HG02588 (cell line): ENCODE measurements at regions not wholly inside any gene's neighbourhood (a gene's known extent, or its start where the extent isn't known, plus 50 kb on each side); places are given as distances from the start of the nearest gene placed in this dataset.
"Not testable (repeated sequence)": the region's sequence is repeated elsewhere in the genome, so short reads cannot be mapped to it uniquely, and the experiment has no call there.

Experiments
- ATAC-seq: cut with Tn5 transposase; IDR thresholded peaks from one replicate; pipeline ENCODE4 v1.9.1; 2021; ENCODE audit warnings: mild to moderate bottlenecking, moderate library complexity; ENCODE audit not compliant: unreplicated experiment

DNA sequence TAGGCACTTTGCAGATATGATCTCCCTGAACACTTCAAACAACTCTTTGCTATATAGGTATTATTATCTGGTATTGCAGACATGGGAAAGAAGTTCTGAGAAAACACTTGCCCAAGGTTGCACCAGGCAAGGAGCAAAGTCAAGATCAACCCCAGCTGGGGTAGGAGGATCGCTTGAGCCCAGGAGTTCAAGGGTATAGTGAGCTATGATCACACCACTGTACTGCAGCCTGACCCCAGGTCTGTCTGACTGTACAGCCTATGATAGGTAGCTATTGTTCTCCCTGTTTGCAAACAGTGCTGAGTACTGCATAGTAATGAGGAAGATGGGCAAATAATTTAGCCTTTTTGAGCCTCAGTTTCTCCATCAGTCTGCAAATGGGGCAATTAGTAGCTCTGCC is 60.5 kb upstream of the GRK3 start:
- ATAC-seq: not testable (repeated sequence)

DNA sequence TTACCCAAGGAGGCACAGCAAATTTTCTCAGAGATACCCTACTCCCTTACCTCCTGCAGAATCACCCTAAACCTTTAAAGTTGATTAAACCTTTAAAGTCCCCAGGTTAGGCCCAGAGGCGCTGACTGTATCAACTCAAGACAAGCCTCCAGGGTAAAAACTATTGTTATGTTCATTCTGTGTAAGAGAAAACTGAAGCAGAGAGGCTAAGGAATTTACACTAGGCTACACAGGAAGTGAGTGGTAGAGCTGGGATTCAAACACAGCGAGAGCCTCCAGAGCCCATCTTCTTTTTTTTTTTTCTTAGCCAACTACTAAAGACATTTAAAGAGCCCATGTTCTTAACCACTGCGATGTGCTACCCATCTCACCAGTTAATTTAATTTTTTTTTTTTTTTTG is 56.3 kb upstream of the GRK3 start:
- ATAC-seq: no peak

DNA sequence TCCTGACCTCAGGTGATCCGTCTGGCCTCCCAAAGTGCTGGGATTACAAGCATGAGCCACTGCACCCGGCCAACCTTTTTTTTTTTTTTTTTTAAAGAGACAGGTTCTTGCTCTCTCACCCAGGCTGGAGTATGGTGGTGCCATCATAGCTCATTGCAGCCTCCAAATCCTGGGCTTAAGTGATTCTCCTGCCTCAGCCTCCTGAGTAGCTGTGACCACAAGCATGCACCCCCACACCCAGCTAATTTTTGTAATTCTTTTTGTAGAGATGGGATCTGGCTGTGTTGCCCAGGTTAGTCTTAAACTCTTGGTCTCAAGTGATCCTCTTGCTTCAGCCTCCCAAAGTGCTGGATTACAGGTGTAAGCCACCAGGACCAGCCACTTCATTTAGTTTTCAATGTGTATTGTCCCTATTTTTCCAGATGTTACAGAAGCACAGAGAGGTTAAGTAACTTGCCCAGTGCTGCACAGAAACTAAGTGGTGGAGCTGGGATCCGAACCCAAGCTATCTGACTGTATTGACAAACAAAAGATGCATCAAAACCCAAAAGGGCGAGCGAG is 55.6 kb upstream of the GRK3 start:
- ATAC-seq: no peak

DNA sequence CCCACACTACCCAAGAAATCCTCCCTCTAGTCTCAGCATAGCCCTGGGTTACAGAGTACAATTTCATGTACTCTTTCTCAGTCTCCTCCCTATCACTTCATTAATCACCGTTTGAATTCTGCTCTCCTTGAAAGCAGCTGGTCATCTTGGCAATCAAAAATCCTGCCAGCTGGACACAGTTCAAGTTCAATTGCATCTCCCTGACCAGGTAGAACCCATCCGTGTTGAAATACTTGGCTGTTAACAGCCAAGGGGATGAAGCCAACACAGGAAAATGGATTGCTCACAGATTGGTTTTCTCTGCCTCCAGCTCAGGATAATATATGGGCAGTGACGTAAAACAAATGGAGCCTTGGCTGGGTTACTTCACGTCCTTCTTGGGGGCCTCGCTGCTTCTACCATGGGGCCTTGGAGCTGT is 55.1 kb upstream of the GRK3 start:
- ATAC-seq: no peak

DNA sequence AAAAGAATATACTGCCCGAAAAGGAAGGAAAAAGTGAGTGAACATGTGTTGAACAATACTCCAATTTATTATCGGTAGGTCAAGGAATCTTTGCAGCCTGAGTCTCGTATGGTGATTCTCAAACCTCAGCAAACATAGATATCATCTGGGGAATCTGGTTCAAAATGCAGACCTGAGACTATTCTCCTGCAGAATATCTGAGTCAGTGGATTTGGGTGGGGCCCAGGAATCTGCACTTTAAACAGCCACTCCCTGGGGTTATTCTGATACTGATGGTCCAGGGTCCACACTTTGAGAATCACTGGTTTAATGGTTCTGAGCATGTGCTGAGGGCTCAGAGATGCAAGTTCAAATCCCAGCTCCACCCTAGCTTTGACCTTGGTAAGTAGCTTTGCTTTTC is 53.6 kb upstream of the GRK3 start:
- ATAC-seq: no peak

DNA sequence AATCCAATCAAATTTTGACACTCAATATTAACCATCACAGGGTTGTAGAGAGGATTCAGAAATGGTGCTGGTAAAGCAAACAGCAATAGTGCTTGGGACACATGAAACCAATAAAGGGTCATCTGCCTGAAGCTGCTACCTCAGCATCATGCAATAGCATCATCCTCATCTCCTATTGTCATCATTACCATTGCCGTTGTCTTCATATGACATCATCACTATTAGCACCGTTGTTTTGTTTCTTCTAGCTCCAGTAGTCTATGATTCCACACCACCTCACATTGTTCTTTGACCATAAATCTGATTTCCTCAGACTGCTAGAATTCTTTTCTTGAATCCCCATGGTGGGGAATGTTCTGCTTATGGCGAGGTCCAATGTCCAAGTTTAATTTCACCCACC is 52.8 kb upstream of the GRK3 start:
- ATAC-seq: no peak

DNA sequence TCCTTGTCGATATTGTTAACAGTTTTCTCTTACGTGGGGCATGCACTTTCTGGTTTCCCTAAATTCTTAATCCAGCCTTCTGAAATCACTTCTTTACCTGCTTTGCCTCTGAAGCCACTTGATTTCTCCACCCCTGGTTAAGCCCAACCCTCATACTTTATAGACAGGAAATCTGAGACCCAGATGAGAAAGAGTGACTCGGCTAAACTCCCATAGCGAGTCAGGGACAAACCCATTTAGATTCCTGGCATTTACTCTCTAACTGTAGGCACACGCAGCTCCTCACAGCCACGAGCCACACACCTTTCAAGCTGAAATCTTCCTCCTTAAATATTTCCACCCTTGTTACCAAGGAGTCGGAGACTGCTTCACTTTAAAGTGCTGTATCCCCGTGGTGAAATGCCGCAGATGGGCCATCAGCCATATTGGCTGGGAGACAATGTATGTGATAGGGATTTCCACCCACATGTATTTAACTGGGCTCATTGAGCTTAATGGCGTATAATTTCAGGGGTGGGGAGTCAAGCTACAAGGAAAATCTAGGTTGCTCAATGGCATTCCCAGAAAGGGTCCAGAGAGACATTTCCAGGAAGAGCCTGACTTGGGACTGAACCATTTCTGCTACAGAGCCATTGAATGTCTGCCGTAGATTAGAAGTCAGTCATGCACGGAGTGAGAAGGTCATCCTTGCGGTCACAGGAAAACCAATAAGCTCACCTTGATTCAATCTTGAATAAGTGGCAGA is 49.9 kb upstream of the GRK3 start:
- no peak for ATAC-seq
